ENCODE measurements at regions not wholly inside any gene's neighbourhood (a gene's known extent, or its start where the extent isn't known, plus 50 kb on each side); places are given as distances from the start of the nearest gene placed in this dataset.

- Mint-ChIP-seq H3K4me1 (ENCODE audit: low read depth) (no peaks in the 10 kb centered on the region), H3K36me3 (ENCODE audit: low read depth) (no peaks in the 10 kb centered on the region), H3K9me3 (peaks cover 14% of the 10 kb centered on the region; the same call in 1 of the 2 replicates), H3K4me3 (no peak overlapping the region), H3K27ac (no peak overlapping the region), H3K27me3 (ENCODE audit: insufficient read depth) (peaks cover 3% of the 10 kb centered on the region; the same call in 1 of the 2 replicates)
- TF ChIP-seq CTCF (IDR thresholded peaks at IDR 0.05) = no peak
- DNase-seq = no peak
Observed at GRCh38 chr11:113546757-113547507, 71.7 kb upstream of the DRD2 start.

- Mint-ChIP-seq H3K27ac (no peak overlapping the region), H3K4me3 (no peak overlapping the region), H3K4me1 (ENCODE audit: low read depth) (no peaks in the 10 kb centered on the region), H3K9me3 (peaks cover 5% of the 10 kb centered on the region), H3K27me3 (ENCODE audit: insufficient read depth) (peaks cover 5% of the 10 kb centered on the region; the same call in 1 of the 2 replicates), H3K36me3 (ENCODE audit: low read depth) (no peaks in the 10 kb centered on the region)
- no peak for TF ChIP-seq CTCF (IDR thresholded peaks at IDR 0.05)
- DNase-seq = no peak
Observed at GRCh38 chr11:113542420-113542819, 67.2 kb upstream of the DRD2 start.

GRCh38 chr11:113540416-113541330, 65.5 kb upstream of the DRD2 start:
- no peak for DNase-seq
- Mint-ChIP-seq H3K27me3 (ENCODE audit: insufficient read depth) (peaks cover 6% of the 10 kb centered on the region; the same call in 1 of the 2 replicates), H3K27ac (no peak overlapping the region), H3K4me3 (no peak overlapping the region), H3K36me3 (ENCODE audit: low read depth) (no peaks in the 10 kb centered on the region), H3K9me3 (peaks cover 5% of the 10 kb centered on the region), H3K4me1 (ENCODE audit: low read depth) (no peaks in the 10 kb centered on the region)
- TF ChIP-seq CTCF (IDR thresholded peaks at IDR 0.05) = no peak

GRCh38 chr11:113538451-113539412, 63.5 kb upstream of the DRD2 start:
- no peak overlapping the region for H3K4me3 Mint-ChIP-seq

More at GRCh38 chr11:113538451-113539412, 63.5 kb upstream of the DRD2 start:
- no peaks in the 10 kb centered on the region for H3K36me3 Mint-ChIP-seq (ENCODE audit: low read depth)
- peaks cover 5% of the 10 kb centered on the region for H3K9me3 Mint-ChIP-seq
- no peak for TF ChIP-seq CTCF (IDR thresholded peaks at IDR 0.05)
- DNase-seq = no peak
- peaks cover 9% of the 10 kb centered on the region; the same call in 1 of the 2 replicates for H3K27me3 Mint-ChIP-seq (ENCODE audit: insufficient read depth)
- H3K4me1 Mint-ChIP-seq (ENCODE audit: low read depth) = no peaks in the 10 kb centered on the region
- no peak overlapping the region for H3K27ac Mint-ChIP-seq
